Liver (tissue), 8 donors: ENCODE measurements at regions not wholly inside any gene's neighbourhood (a gene's known extent, or its start where the extent isn't known, plus 50 kb on each side); places are given as distances from the start of the nearest gene placed in this dataset.

Source experiments
- DNase-seq: peaks from one replicate; pipeline ENCODE4 v3.0.0-alpha.2; 2017; ENCODE audit warnings: low spot score
- H3K27ac ChIP-seq, 2 donors: one replicate each; pipeline ENCODE4 v1.7.0; 2013; ENCODE audit warnings: inconsistent platforms in 2 of 2, low read length in 2 of 2, control low read depth in 1 of 2, low read depth in 1 of 2, mild to moderate bottlenecking in 1 of 2
- H3K27me3 ChIP-seq, 4 donors: one replicate each; pipeline versions ENCODE4 v1.6.1 to v1.7.0; 2013; ENCODE audit warnings: low read length in 3 of 4, inconsistent platforms in 1 of 4, mild to moderate bottlenecking in 1 of 4, moderate library complexity in 1 of 4; ENCODE audit not compliant: control insufficient read depth in 4 of 4, insufficient read depth in 4 of 4
- H3K36me3 ChIP-seq, 4 donors: one replicate each; pipeline versions ENCODE4 v1.6.1 to v1.7.0; 2013; ENCODE audit warnings: low read length in 3 of 4, mild to moderate bottlenecking in 3 of 4, low read depth in 1 of 4, moderate library complexity in 1 of 4; ENCODE audit not compliant: control insufficient read depth in 4 of 4, insufficient read depth in 3 of 4
- H3K4me1 ChIP-seq, 4 donors: one replicate each; pipeline versions ENCODE4 v1.6.1 to v1.7.0; 2013; ENCODE audit warnings: low read length in 3 of 4, mild to moderate bottlenecking in 3 of 4, moderate library complexity in 1 of 4; ENCODE audit not compliant: control insufficient read depth in 4 of 4, insufficient read depth in 4 of 4
- H3K4me3 ChIP-seq, 3 donors: one replicate each; pipeline versions ENCODE4 v1.6.1 to v1.7.0; 2013; ENCODE audit warnings: low read length in 3 of 3, control low read depth in 1 of 3, low read depth in 1 of 3, mild to moderate bottlenecking in 1 of 3
- H3K9ac ChIP-seq, 2 donors: one replicate each; pipeline ENCODE4 v1.7.0; 2013; ENCODE audit warnings: low read length in 2 of 2, mild to moderate bottlenecking in 2 of 2, moderate library complexity in 2 of 2, control low read depth in 1 of 2, low read depth in 1 of 2
- H3K9me3 ChIP-seq, 4 donors: one replicate each; pipeline versions ENCODE4 v1.6.1 to v1.7.0; 2013; ENCODE audit warnings: low read length in 3 of 4; ENCODE audit not compliant: control insufficient read depth in 4 of 4
- EGR1 ChIP-seq, 2 donors: IDR thresholded peaks; 2 replicates each; pipeline ENCODE4 v1.6.1; 2016 to 2018; ENCODE audit warnings: antibody characterized with exemption in 2 of 2, low read depth in 2 of 2
- FOXA1 ChIP-seq: IDR thresholded peaks from 2 replicates; pipeline ENCODE4 v1.6.1; 2016; ENCODE audit warnings: antibody characterized with exemption
- FOXA2 ChIP-seq: IDR thresholded peaks from 2 replicates; pipeline ENCODE4 v1.6.1; 2016; ENCODE audit warnings: antibody characterized with exemption
- GABPA ChIP-seq, 2 donors: IDR thresholded peaks in 1 of 2; conservative IDR thresholded peaks in 1 of 2; 2 replicates each; pipeline ENCODE4 v1.6.1; 2016; ENCODE audit warnings: antibody characterized with exemption in 2 of 2, mild to moderate bottlenecking in 1 of 2, moderate library complexity in 1 of 2
- HNF4A ChIP-seq, 2 donors: conservative IDR thresholded peaks; 2 replicates each; pipeline ENCODE4 v1.6.1; 2016; ENCODE audit warnings: antibody characterized with exemption in 2 of 2, mild to moderate bottlenecking in 2 of 2
- HNF4G ChIP-seq: IDR thresholded peaks from 2 replicates; pipeline ENCODE4 v1.6.1; 2016; ENCODE audit warnings: antibody characterized with exemption
- JUND ChIP-seq, 2 donors: IDR thresholded peaks; 2 replicates each; pipeline ENCODE4 v1.6.1; 2016; ENCODE audit warnings: antibody characterized with exemption in 2 of 2
- NR2F2 ChIP-seq: IDR thresholded peaks from 2 replicates; pipeline ENCODE4 v1.6.1; 2016; ENCODE audit warnings: antibody characterized with exemption
- RAD21 ChIP-seq, 2 donors: IDR thresholded peaks; 2 replicates each; pipeline ENCODE4 v1.6.1; 2016; ENCODE audit warnings: antibody characterized with exemption in 2 of 2, mild to moderate bottlenecking in 2 of 2
- RXRA ChIP-seq, 2 donors: IDR thresholded peaks; 2 replicates each; pipeline ENCODE4 v1.6.1; 2017 to 2018; ENCODE audit warnings: antibody characterized with exemption in 2 of 2, mild to moderate bottlenecking in 1 of 2
- YY1 ChIP-seq: IDR thresholded peaks from 2 replicates; pipeline ENCODE4 v1.6.1; 2016; ENCODE audit warnings: antibody characterized with exemption, mild to moderate bottlenecking
- WGBS: extraction: QIAGEN DNeasy Blood & Tissue Kit; methylation state at CpG from one replicate; pipeline ENCODE4 v1.1.7; 2013; 5-methylcytosine and 5-hydroxymethylcytosine counted together
- TF ChIP-seq, protein P1 (sequence below): IDR thresholded peaks from 2 replicates; pipeline ENCODE4 v1.6.1; 2016; ENCODE audit warnings: antibody characterized with exemption
- TF ChIP-seq, protein P2 (sequence below): IDR thresholded peaks from 2 replicates; pipeline ENCODE4 v1.6.1; 2016; ENCODE audit warnings: antibody characterized with exemption
- TF ChIP-seq, protein P3 (sequence below): fragments of 150-350 bp; IDR thresholded peaks from 2 replicates; pipeline ENCODE4 v1.5.1; 2017; ENCODE audit warnings: improper control_type of control experiment, low read depth, low read length; ENCODE audit not compliant: missing input control
- TF ChIP-seq, protein P4 (sequence below): IDR thresholded peaks from 2 replicates; pipeline ENCODE4 v1.6.1; 2016; ENCODE audit warnings: antibody characterized with exemption, mild to moderate bottlenecking
- TF ChIP-seq, protein P5 (sequence below): IDR thresholded peaks from 2 replicates; pipeline ENCODE4 v1.6.1; 2016; ENCODE audit warnings: antibody characterized with exemption
- donor health status: healthy.
- donor health status: healthy.
- donor health status: healthy.
- donor health status: healthy.
- donor health status: healthy.

DNA sequence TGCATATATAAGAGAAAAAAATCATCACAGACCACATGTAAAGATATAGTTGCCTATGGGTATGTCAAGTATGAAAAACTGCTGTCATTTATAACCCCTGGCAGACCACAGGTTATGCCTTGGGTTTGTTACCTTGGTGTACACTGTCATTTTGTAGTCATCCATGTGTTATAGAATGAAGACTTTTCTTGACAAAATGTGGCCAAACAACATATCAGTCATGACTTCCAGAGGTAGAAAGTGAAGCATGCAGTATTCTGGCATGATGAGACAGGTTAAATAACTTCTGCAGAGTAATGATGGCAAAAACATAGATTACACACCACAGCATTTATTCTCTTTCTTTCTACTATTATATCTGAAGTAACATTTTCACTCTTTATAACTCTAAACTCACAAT, 74.9 kb upstream of the NEUROD1 start:
- no peak for DNase-seq
- no peaks in the 10 kb centered on the region for H3K27me3 ChIP-seq
- no peaks in the 10 kb centered on the region for H3K9me3 ChIP-seq
- no peak overlapping the region for H3K4me3 ChIP-seq
- H3K4me1 ChIP-seq = no peaks in the 10 kb centered on the region
- no peak overlapping the region for H3K9ac ChIP-seq
- no peaks in the 10 kb centered on the region for H3K36me3 ChIP-seq
- H3K27ac ChIP-seq = no peak overlapping the region
- TF ChIP-seq HNF4A (conservative IDR thresholded peaks at IDR 0.05) (no peak), FOXA2 (no peak), FOXA1 (no peak), GABPA (IDR thresholded peaks at IDR 0.05 in 1 of 2, conservative IDR thresholded peaks at IDR 0.05 in 1 of 2) (no peak), YY1 (no peak), RAD21 (IDR thresholded peaks at IDR 0.05) (no peak), RXRA (IDR thresholded peaks at IDR 0.05) (no peak), NR2F2 (no peak), HNF4G (no peak)
- TF ChIP-seq, protein P1, sequence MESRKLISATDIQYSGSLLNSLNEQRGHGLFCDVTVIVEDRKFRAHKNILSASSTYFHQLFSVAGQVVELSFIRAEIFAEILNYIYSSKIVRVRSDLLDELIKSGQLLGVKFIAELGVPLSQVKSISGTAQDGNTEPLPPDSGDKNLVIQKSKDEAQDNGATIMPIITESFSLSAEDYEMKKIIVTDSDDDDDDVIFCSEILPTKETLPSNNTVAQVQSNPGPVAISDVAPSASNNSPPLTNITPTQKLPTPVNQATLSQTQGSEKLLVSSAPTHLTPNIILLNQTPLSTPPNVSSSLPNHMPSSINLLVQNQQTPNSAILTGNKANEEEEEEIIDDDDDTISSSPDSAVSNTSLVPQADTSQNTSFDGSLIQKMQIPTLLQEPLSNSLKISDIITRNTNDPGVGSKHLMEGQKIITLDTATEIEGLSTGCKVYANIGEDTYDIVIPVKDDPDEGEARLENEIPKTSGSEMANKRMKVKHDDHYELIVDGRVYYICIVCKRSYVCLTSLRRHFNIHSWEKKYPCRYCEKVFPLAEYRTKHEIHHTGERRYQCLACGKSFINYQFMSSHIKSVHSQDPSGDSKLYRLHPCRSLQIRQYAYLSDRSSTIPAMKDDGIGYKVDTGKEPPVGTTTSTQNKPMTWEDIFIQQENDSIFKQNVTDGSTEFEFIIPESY = no peak
- TF ChIP-seq, protein P2, sequence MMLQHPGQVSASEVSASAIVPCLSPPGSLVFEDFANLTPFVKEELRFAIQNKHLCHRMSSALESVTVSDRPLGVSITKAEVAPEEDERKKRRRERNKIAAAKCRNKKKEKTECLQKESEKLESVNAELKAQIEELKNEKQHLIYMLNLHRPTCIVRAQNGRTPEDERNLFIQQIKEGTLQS = no peak
- TF ChIP-seq, protein P3, sequence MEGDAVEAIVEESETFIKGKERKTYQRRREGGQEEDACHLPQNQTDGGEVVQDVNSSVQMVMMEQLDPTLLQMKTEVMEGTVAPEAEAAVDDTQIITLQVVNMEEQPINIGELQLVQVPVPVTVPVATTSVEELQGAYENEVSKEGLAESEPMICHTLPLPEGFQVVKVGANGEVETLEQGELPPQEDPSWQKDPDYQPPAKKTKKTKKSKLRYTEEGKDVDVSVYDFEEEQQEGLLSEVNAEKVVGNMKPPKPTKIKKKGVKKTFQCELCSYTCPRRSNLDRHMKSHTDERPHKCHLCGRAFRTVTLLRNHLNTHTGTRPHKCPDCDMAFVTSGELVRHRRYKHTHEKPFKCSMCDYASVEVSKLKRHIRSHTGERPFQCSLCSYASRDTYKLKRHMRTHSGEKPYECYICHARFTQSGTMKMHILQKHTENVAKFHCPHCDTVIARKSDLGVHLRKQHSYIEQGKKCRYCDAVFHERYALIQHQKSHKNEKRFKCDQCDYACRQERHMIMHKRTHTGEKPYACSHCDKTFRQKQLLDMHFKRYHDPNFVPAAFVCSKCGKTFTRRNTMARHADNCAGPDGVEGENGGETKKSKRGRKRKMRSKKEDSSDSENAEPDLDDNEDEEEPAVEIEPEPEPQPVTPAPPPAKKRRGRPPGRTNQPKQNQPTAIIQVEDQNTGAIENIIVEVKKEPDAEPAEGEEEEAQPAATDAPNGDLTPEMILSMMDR = no peak
- TF ChIP-seq, protein P4, sequence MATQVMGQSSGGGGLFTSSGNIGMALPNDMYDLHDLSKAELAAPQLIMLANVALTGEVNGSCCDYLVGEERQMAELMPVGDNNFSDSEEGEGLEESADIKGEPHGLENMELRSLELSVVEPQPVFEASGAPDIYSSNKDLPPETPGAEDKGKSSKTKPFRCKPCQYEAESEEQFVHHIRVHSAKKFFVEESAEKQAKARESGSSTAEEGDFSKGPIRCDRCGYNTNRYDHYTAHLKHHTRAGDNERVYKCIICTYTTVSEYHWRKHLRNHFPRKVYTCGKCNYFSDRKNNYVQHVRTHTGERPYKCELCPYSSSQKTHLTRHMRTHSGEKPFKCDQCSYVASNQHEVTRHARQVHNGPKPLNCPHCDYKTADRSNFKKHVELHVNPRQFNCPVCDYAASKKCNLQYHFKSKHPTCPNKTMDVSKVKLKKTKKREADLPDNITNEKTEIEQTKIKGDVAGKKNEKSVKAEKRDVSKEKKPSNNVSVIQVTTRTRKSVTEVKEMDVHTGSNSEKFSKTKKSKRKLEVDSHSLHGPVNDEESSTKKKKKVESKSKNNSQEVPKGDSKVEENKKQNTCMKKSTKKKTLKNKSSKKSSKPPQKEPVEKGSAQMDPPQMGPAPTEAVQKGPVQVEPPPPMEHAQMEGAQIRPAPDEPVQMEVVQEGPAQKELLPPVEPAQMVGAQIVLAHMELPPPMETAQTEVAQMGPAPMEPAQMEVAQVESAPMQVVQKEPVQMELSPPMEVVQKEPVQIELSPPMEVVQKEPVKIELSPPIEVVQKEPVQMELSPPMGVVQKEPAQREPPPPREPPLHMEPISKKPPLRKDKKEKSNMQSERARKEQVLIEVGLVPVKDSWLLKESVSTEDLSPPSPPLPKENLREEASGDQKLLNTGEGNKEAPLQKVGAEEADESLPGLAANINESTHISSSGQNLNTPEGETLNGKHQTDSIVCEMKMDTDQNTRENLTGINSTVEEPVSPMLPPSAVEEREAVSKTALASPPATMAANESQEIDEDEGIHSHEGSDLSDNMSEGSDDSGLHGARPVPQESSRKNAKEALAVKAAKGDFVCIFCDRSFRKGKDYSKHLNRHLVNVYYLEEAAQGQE = no peak
- TF ChIP-seq, protein P5, sequence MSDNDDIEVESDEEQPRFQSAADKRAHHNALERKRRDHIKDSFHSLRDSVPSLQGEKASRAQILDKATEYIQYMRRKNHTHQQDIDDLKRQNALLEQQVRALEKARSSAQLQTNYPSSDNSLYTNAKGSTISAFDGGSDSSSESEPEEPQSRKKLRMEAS = no peak

DNA sequence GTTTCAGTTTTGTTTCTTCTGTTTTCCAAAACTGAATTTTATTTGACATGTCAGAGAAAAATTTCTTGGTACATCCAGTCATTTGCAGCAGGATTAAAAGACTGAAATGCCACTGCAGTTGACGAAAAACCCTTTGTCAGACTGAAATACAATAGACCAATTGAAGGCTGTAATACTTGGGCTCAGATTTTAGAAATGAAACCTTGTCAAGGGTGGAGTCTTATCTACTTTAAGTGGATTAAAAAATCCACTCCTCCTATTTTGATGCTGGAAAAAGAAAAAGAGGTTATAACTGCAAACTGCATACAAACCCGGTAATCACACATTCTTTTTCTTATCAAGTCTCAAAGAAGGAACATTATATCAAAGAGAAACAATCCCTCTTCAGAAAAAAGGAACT, 80.2 kb upstream of the NEUROD1 start:
- H3K4me1 ChIP-seq = no peaks in the 10 kb centered on the region
- H3K27me3 ChIP-seq = no peaks in the 10 kb centered on the region
- no peak overlapping the region for H3K27ac ChIP-seq
- WGBS = 74% methylated on average over 2 of the region's 2 CpGs
- no peaks in the 10 kb centered on the region for H3K36me3 ChIP-seq
- no peak overlapping the region for H3K4me3 ChIP-seq
- no peak for DNase-seq
- no peak overlapping the region for H3K9ac ChIP-seq
- no peaks in the 10 kb centered on the region for H3K9me3 ChIP-seq
- no peak for TF ChIP-seq EGR1 (IDR thresholded peaks at IDR 0.05; ENCODE audit: low read depth in 2 of 2)
- TF ChIP-seq, protein P2 = no peak
- no peak for TF ChIP-seq HNF4A (conservative IDR thresholded peaks at IDR 0.05)
- no peak for TF ChIP-seq RXRA (IDR thresholded peaks at IDR 0.05)
- no peak for TF ChIP-seq JUND (IDR thresholded peaks at IDR 0.05)
- TF ChIP-seq FOXA1 = no peak
- TF ChIP-seq, protein P3 = no peak
- TF ChIP-seq YY1 = no peak
- TF ChIP-seq, protein P5 = no peak
- TF ChIP-seq, protein P1 = no peak
- no peak for TF ChIP-seq FOXA2
